Gastroesophageal sphincter (tissue), 4 donors: ENCODE measurements at regions not wholly inside any gene's neighbourhood (a gene's known extent, or its start where the extent isn't known, plus 50 kb on each side); places are given as distances from the start of the nearest gene placed in this dataset.

Source experiments
- ATAC-seq: fragments of 150-250 bp; one replicate; pipeline ENCODE4 v1.9.1; 2016; ENCODE audit warnings: mild to moderate bottlenecking, moderate library complexity
- H3K27ac ChIP-seq, 4 donors: fragments of 200-600 bp; sonication (generic) in 3 of 4; 1 replicate in 3 of 4; 2 replicates in 1 of 4; pipeline ENCODE4 v1.5.1; 2016 to 2019
- H3K27me3 ChIP-seq: fragments of 200-600 bp; sonication (generic); one replicate; pipeline ENCODE4 v1.5.1; 2019
- H3K36me3 ChIP-seq, 2 donors: fragments of 200-600 bp; sonication (generic); one replicate each; pipeline ENCODE4 v1.5.1; 2019; ENCODE audit warnings: control low read depth in 1 of 2
- H3K4me1 ChIP-seq, 3 donors: fragments of 200-600 bp; sonication (generic); 1 replicate in 2 of 3; 2 replicates in 1 of 3; pipeline ENCODE4 v1.5.1; 2016 to 2019; ENCODE audit warnings: control low read depth in 2 of 3
- H3K4me3 ChIP-seq, 2 donors: fragments of 200-600 bp; sonication (generic); one replicate each; pipeline ENCODE4 v1.5.1; 2019; ENCODE audit warnings: mild to moderate bottlenecking in 1 of 2, moderate library complexity in 1 of 2
- H3K9me3 ChIP-seq, 3 donors: fragments of 200-600 bp; sonication (generic); one replicate each; pipeline ENCODE4 v1.5.1; 2017 to 2019; ENCODE audit warnings: control low read depth in 2 of 3
- CTCF ChIP-seq, 4 experiments: fragments of 200-600 bp in 2 of 4; fragments of 450-650 bp in 2 of 4; sonication (generic) in 1 of 4; IDR thresholded peaks; one replicate each; pipeline ENCODE4 v1.5.1; 2017 to 2019; ENCODE audit warnings: antibody characterized with exemption in 4 of 4, mild to moderate bottlenecking in 2 of 4, moderate library complexity in 2 of 4
- EP300 ChIP-seq: sonication (generic); formaldehyde crosslinking; IDR thresholded peaks from one replicate; pipeline ENCODE4 v1.6.1; 2017; ENCODE audit warnings: antibody characterized with exemption, mild to moderate bottlenecking
- POLR2A ChIP-seq, 2 donors: fragments of 450-650 bp; IDR thresholded peaks; one replicate each; pipeline ENCODE4 v1.6.1; 2017; ENCODE audit warnings: antibody characterized with exemption in 2 of 2, mild to moderate bottlenecking in 2 of 2, moderate library complexity in 1 of 2
- POLR2AphosphoS5 ChIP-seq: sonication (generic); formaldehyde crosslinking; IDR thresholded peaks from one replicate; pipeline ENCODE4 v1.6.1; 2017; ENCODE audit warnings: antibody characterized with exemption
- WGBS, 2 donors: methylation state at CpG; one replicate each; pipeline ENCODE4 v1.1.5; 2018; ENCODE audit warnings: low coverage in 1 of 2; 5-methylcytosine and 5-hydroxymethylcytosine counted together

GRCh38 chr15:39474657-39475056 is 106.2 kb upstream of the THBS1 start:
- peak overlapping the region in 3 of 4 donors; percentile 79 to 91 (median 88) for H3K27ac ChIP-seq
- no peak overlapping the region for H3K4me3 ChIP-seq
- no peaks in the 10 kb centered on the region for H3K9me3 ChIP-seq
- ATAC-seq, result no peak
- no peak for TF ChIP-seq POLR2AphosphoS5
- no peak for TF ChIP-seq CTCF (IDR thresholded peaks at IDR 0.05)
- TF ChIP-seq POLR2A (IDR thresholded peaks at IDR 0.05), result no peak
- no peak for TF ChIP-seq EP300
- H3K36me3 ChIP-seq, result no peaks in the 10 kb centered on the region
- H3K4me1 ChIP-seq, result peaks cover 12 to 31% (median 12%) of the 10 kb centered on the region in 3 donors
- 89 to 100% methylated on average over 1 to 3 of the region's 3 CpGs for WGBS, 2 donors
- no peaks in the 10 kb centered on the region for H3K27me3 ChIP-seq

- TF ChIP-seq CTCF (IDR thresholded peaks at IDR 0.05) (no peak), EP300 (no peak), POLR2AphosphoS5 (no peak), POLR2A (IDR thresholded peaks at IDR 0.05) (no peak)
- Histone ChIP-seq H3K4me3 (no peak overlapping the region), H3K36me3 (no peaks in the 10 kb centered on the region), H3K27me3 (no peaks in the 10 kb centered on the region), H3K27ac (peak overlapping the region in 1 of 4 donors; percentile 10), H3K4me1 (peaks cover 0 to 10% (median 3%) of the 10 kb centered on the region in 3 donors), H3K9me3 (no peaks in the 10 kb centered on the region)
- WGBS, 2 donors, result 72 to 77% methylated on average over 3 of the region's 3 CpGs
- ATAC-seq, result no peak
Measured at GRCh38 chr15:39478996-39479395, 101.9 kb upstream of the THBS1 start.

- no peaks in the 10 kb centered on the region for H3K36me3 ChIP-seq
- TF ChIP-seq EP300, result no peak
- TF ChIP-seq CTCF (IDR thresholded peaks at IDR 0.05), result no peak
- no peak for TF ChIP-seq POLR2AphosphoS5
- no peak for TF ChIP-seq POLR2A (IDR thresholded peaks at IDR 0.05)
- peaks cover 0 to 5% (median 0%) of the 10 kb centered on the region in 3 donors for H3K4me1 ChIP-seq
- no peak overlapping the region for H3K4me3 ChIP-seq
- H3K9me3 ChIP-seq, result no peaks in the 10 kb centered on the region
- ATAC-seq, result no peak
- 81 to 86% methylated on average over 2 of the region's 2 CpGs for WGBS, 2 donors
- H3K27ac ChIP-seq, result no peak overlapping the region
- no peaks in the 10 kb centered on the region for H3K27me3 ChIP-seq
Measured at GRCh38 chr15:39479911-39480310, 101.0 kb upstream of the THBS1 start.

GRCh38 chr15:39482459-39482858 is 98.4 kb upstream of the THBS1 start:
- no peak for TF ChIP-seq POLR2A (IDR thresholded peaks at IDR 0.05)
- TF ChIP-seq EP300, result no peak
- TF ChIP-seq POLR2AphosphoS5, result no peak
- no peak for TF ChIP-seq CTCF (IDR thresholded peaks at IDR 0.05)

GRCh38 chr15:39486621-39487457 is 94.0 kb upstream of the THBS1 start:
- ATAC-seq, result peak; percentile 48
- Histone ChIP-seq H3K36me3 (no peaks in the 10 kb centered on the region), H3K4me3 (no peak overlapping the region), H3K9me3 (no peaks in the 10 kb centered on the region), H3K27ac (peak overlapping the region; percentile 49 to 89 (median 76)), H3K27me3 (no peaks in the 10 kb centered on the region), H3K4me1 (peaks cover 3 to 57% (median 10%) of the 10 kb centered on the region in 3 donors)
- TF ChIP-seq POLR2AphosphoS5 (peak; percentile 34), POLR2A (IDR thresholded peaks at IDR 0.05) (no peak), CTCF (IDR thresholded peaks at IDR 0.05) (no peak), EP300 (no peak)
- 41 to 42% methylated on average over 3 to 4 of the region's 4 CpGs for WGBS, 2 donors

More at GRCh38 chr15:39482459-39482858, 98.4 kb upstream of the THBS1 start:
- ATAC-seq, result no peak
- H3K27me3 ChIP-seq, result no peaks in the 10 kb centered on the region
- peaks cover 3 to 18% (median 5%) of the 10 kb centered on the region in 3 donors for H3K4me1 ChIP-seq
- H3K36me3 ChIP-seq, result no peaks in the 10 kb centered on the region
- no peaks in the 10 kb centered on the region for H3K9me3 ChIP-seq
- no peak overlapping the region for H3K27ac ChIP-seq
- no peak overlapping the region for H3K4me3 ChIP-seq
- WGBS, 2 donors, result 63 to 65% methylated on average over 3 of the region's 3 CpGs
